ENCODE measurements at regions not wholly inside any gene's neighbourhood (a gene's known extent, or its start where the extent isn't known, plus 50 kb on each side); places are given as distances from the start of the nearest gene placed in this dataset.

DNA sequence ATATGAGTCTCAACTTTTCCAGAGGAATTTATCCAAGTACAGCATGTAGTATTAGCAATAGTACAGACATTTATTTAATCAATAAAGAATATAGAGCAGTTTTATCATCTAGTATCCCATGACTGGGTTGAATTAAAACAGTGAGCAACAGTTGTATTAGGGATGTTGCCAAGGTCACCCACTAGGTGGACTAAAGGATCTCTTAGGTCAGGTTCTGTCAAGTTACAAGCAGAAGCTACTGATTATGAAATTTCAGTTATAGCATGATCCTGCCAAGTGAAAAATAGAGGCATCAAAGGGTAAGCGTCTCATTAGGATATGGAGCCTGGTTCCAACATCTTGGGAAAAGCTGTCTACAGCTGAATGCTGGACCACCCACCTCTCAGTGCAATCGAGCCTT is 52.1 kb upstream of the LAPTM4A start:
- no peak for TF ChIP-seq POLR2A (IDR thresholded peaks at IDR 0.05; ENCODE audit: low read length)
- TF ChIP-seq GATA1 (IDR thresholded peaks at IDR 0.05; ENCODE audit: low read depth, low read length) = no peak

All from erythroblast (primary cell).